GM12878 (cell line): ENCODE measurements at regions not wholly inside any gene's neighbourhood (a gene's known extent, or its start where the extent isn't known, plus 50 kb on each side); places are given as distances from the start of the nearest gene placed in this dataset.

Experiments
- ATAC-seq: fragments of 200-7000 bp; cut with Tn5 transposase; 3 replicates; pipeline ENCODE4 v1.9.1; 2020; ENCODE audit warnings: mild to moderate bottlenecking, moderate library complexity
- BruUV-seq: library from RNA; stranded (reverse); fragments of 400-500 nt; replicated peaks from 2 replicates; lab custom pipeline; 2021; lab: Mats Ljungman, UMichigan
- CTCF ChIA-PET: fragments of 300-600 bp; sonication (Branson Sonifier 250); formaldehyde crosslinking; extraction: SDS; loops from one replicate; lab custom pipeline; 2021; ENCODE audit warnings: inconsistent platforms; lab: Yijun Ruan, JAX
- POLR2A ChIA-PET: fragments of 350-600 bp; formaldehyde crosslinking; extraction: SDS; loops from one replicate; lab custom pipeline; 2021; ENCODE audit warnings: inconsistent platforms; lab: Charles Lee
- RAD21 ChIA-PET: fragments of 300-600 bp; sonication (Branson Sonifier 250); formaldehyde crosslinking; loops from one replicate; lab custom pipeline; 2023; ENCODE audit warnings: antibody characterized with exemption; ENCODE audit not compliant: unreplicated experiment; lab: Charles Lee
- SMC1A ChIA-PET: fragments of 300-600 bp; sonication (Branson Sonifier 250); formaldehyde crosslinking; loops from one replicate; lab custom pipeline; 2023; ENCODE audit not compliant: unreplicated experiment, uncharacterized antibody; lab: Charles Lee
- DNase-seq: peaks from one replicate; pipeline ENCODE4 v3.0.0-alpha.2; 2011; ENCODE audit warnings: low read depth, low spot score
- FAIRE-seq: peaks from 3 replicates; lab custom pipeline; 2011; peaks lifted over from hg19 to GRCh38; lab: Jason Lieb, UNC
- H2AFZ ChIP-seq: 2 replicates; pipeline ENCODE4 v1.6.0; 2011; ENCODE audit warnings: low read depth, low read length, control low read depth; ENCODE audit not compliant: control insufficient read depth
- H3K27ac ChIP-seq: 2 replicates; pipeline ENCODE4 v1.5.1; 2011; ENCODE audit warnings: control low read depth; ENCODE audit not compliant: control insufficient read depth, insufficient read depth
- H3K27me3 ChIP-seq, 2 experiments: replicated peaks in 1 of 2; 2 replicates each; pipeline versions ENCODE4 v1.6.0 to v1.6.1; 2011; ENCODE audit warnings: low read length in 1 of 2; ENCODE audit not compliant: control insufficient read depth in 2 of 2, insufficient read depth in 2 of 2
- H3K36me3 ChIP-seq, 2 experiments: 2 replicates each; pipeline ENCODE4 v1.5.1; 2011; ENCODE audit warnings: low read length in 1 of 2; ENCODE audit not compliant: control insufficient read depth in 2 of 2, insufficient read depth in 2 of 2
- H3K4me1 ChIP-seq: 2 replicates; pipeline ENCODE4 v1.6.1; 2011; ENCODE audit warnings: mild to moderate bottlenecking, low read length, moderate library complexity, mixed read lengths; ENCODE audit not compliant: control insufficient read depth, insufficient read depth
- H3K4me2 ChIP-seq: 2 replicates; pipeline ENCODE4 v1.6.0; 2011; ENCODE audit warnings: control low read depth; ENCODE audit not compliant: control insufficient read depth, insufficient read depth
- H3K4me3 ChIP-seq: fragments of 200-600 bp; sonication (generic); 2 replicates; pipeline ENCODE4 v1.5.1; 2016
- H3K79me2 ChIP-seq: 2 replicates; pipeline ENCODE4 v1.6.0; 2011; ENCODE audit warnings: low read length; ENCODE audit not compliant: control insufficient read depth, insufficient read depth
- H3K9ac ChIP-seq: 2 replicates; pipeline ENCODE4 v1.8.0; 2011; ENCODE audit warnings: low read length, control low read depth, mixed read lengths; ENCODE audit not compliant: control insufficient read depth, insufficient read depth
- H3K9me3 ChIP-seq: replicated peaks from 3 replicates; pipeline ENCODE4 v1.5.1; 2011; ENCODE audit warnings: mild to moderate bottlenecking, low read length; ENCODE audit not compliant: control insufficient read depth, insufficient read depth
- H4K20me1 ChIP-seq: 2 replicates; pipeline ENCODE4 v1.6.0; 2011; ENCODE audit not compliant: control insufficient read depth, insufficient read depth
- FOS ChIP-seq: IDR thresholded peaks from 3 replicates; pipeline ENCODE4 v1.6.1; 2011; ENCODE audit warnings: borderline replicate concordance; ENCODE audit not compliant: insufficient read length; ENCODE audit errors: extremely low read depth
- FOXK2 ChIP-seq: fragments of 450-650 bp; IDR thresholded peaks from 2 replicates; pipeline ENCODE4 v1.6.1; 2017; ENCODE audit warnings: mild to moderate bottlenecking, moderate library complexity
- HSF1 ChIP-seq: fragments of 150-350 bp; IDR thresholded peaks from 2 replicates; pipeline ENCODE4 v1.6.1; 2014; ENCODE audit warnings: mild to moderate bottlenecking, low read depth, low read length
- IKZF2 ChIP-seq, 2 experiments: fragments of 450-650 bp; IDR thresholded peaks; 2 replicates each; pipeline ENCODE4 v1.6.1; 2017; ENCODE audit warnings: mild to moderate bottlenecking in 2 of 2, moderate library complexity in 2 of 2
- JUND ChIP-seq: IDR thresholded peaks from 2 replicates; pipeline ENCODE4 v1.6.1; 2012; ENCODE audit warnings: low read depth, mild to moderate bottlenecking, low read length, improper control_type of control experiment, moderate library complexity
- MLLT1 ChIP-seq: fragments of 450-650 bp; IDR thresholded peaks from 2 replicates; pipeline ENCODE4 v1.6.1; 2016; ENCODE audit warnings: mild to moderate bottlenecking
- SIX5 ChIP-seq: IDR thresholded peaks from 2 replicates; pipeline ENCODE4 v1.6.1; 2011; ENCODE audit warnings: mild to moderate bottlenecking, low read depth, low read length, moderate library complexity; ENCODE audit not compliant: severe bottlenecking
- SP1 ChIP-seq: IDR thresholded peaks from one replicate; pipeline ENCODE4 v1.6.1; 2011; ENCODE audit warnings: low read depth, low read length
- TCF3 ChIP-seq: IDR thresholded peaks from 2 replicates; pipeline ENCODE4 v1.6.1; 2012; ENCODE audit warnings: low read depth, mild to moderate bottlenecking, low read length, borderline replicate concordance; ENCODE audit not compliant: insufficient read depth
- TCF7 ChIP-seq: IDR thresholded peaks from 2 replicates; pipeline ENCODE4 v1.6.1; 2014; ENCODE audit warnings: antibody characterized with exemption, borderline replicate concordance
- WRNIP1 ChIP-seq: IDR thresholded peaks from 2 replicates; pipeline ENCODE4 v1.6.1; 2011; ENCODE audit warnings: low read depth, low read length, improper control_type of control experiment, borderline replicate concordance
- ZBTB33 ChIP-seq: fragments of 450-650 bp; IDR thresholded peaks from 2 replicates; pipeline ENCODE4 v1.6.1; 2017; ENCODE audit warnings: mild to moderate bottlenecking
- WGBS: methylation state at CpG from one replicate; pipeline ENCODE4 v1.1.6; 2016; ENCODE audit warnings: low lambda C conversion rate; ENCODE audit not compliant: insufficient replicate concordance, insufficient coverage; ENCODE audit errors: missing lambda C conversion rate; 5-methylcytosine and 5-hydroxymethylcytosine counted together
- in situ Hi-C: fragments of 300-500 bp; cut with MboI; formaldehyde crosslinking; loops from 9 replicates; pipeline ENCODE4 v1.14.3; 2018; ENCODE audit warnings: mixed read lengths
- intact Hi-C: fragments of 100-400 bp; cut with micrococcal nuclease; formaldehyde crosslinking; loops from one replicate; pipeline ENCODE4 v1.14.2; 2022; ENCODE audit not compliant: unreplicated experiment

GRCh38 chr3:177942911-177943310, 593.3 kb upstream of the KCNMB2 start:
- Histone ChIP-seq H2AFZ (no peak overlapping the region), H3K9me3 (no peaks in the 10 kb centered on the region), H3K4me3 (no peak overlapping the region), H3K9ac (no peak overlapping the region), H3K4me1 (no peaks in the 10 kb centered on the region), H3K36me3 (no peaks in the 10 kb centered on the region), H3K27me3 (no peaks in the 10 kb centered on the region), H3K27ac (no peak overlapping the region), H3K79me2 (no peaks in the 10 kb centered on the region), H4K20me1 (no peaks in the 10 kb centered on the region; the same call in 1 of the 2 replicates), H3K4me2 (no peak overlapping the region)
- FAIRE-seq (no peak), DNase-seq (no peak), ATAC-seq (no peak)
- in situ Hi-C loops: no loop called here
- no peak for TF ChIP-seq SIX5
- WGBS: 34% methylated on average over 2 of the region's 2 CpGs
- no TSS peak for BruUV-seq
- intact Hi-C loops: no loop called here
- ChIA-PET POLR2A (no interaction called here), CTCF (no interaction called here), RAD21 (no interaction called here), SMC1A (no interaction called here)

GRCh38 chr3:177944228-177944661, 592.0 kb upstream of the KCNMB2 start:
- Histone ChIP-seq H3K4me2 (no peak overlapping the region), H3K79me2 (no peaks in the 10 kb centered on the region)
- no peak for TF ChIP-seq IKZF2 (IDR thresholded peaks at IDR 0.05)
- no peak for TF ChIP-seq JUND
- TF ChIP-seq MLLT1: no peak
- TF ChIP-seq SP1: no peak
- TF ChIP-seq TCF3: no peak
- no peak for TF ChIP-seq FOXK2
- no peak for TF ChIP-seq TCF7
- no peak for TF ChIP-seq HSF1
- TF ChIP-seq FOS: no peak
- no peak for TF ChIP-seq WRNIP1
- no peak for TF ChIP-seq ZBTB33
- TF ChIP-seq, all 136 proteins: peak for 0
- intact Hi-C loops (no loop called here), in situ Hi-C loops (no loop called here)
- no peak overlapping the region for H3K9ac ChIP-seq
- H4K20me1 ChIP-seq: no peaks in the 10 kb centered on the region; the same call in 1 of the 2 replicates
- DNase-seq: no peak
- no peaks in the 10 kb centered on the region for H3K36me3 ChIP-seq
- ChIA-PET RAD21 (no interaction called here), CTCF (no interaction called here), POLR2A (no interaction called here), SMC1A (interaction anchor here (0.7 kb wide), 2 partner anchors 10 to 46 kb away, joined by 3 to 4 read pairs; no protein-coding TSS in a partner anchor)
- H2AFZ ChIP-seq: no peak overlapping the region
- no peaks in the 10 kb centered on the region for H3K27me3 ChIP-seq
- H3K9me3 ChIP-seq: no peaks in the 10 kb centered on the region
- H3K4me3 ChIP-seq: no peak overlapping the region
- no peaks in the 10 kb centered on the region for H3K4me1 ChIP-seq
- no TSS peak for BruUV-seq
- no peak overlapping the region for H3K27ac ChIP-seq
- FAIRE-seq: no peak
- no peak for ATAC-seq
- 16% methylated on average over 2 of the region's 2 CpGs for WGBS
